HG03039 (cell line): ENCODE measurements at regions not wholly inside any gene's neighbourhood (a gene's known extent, or its start where the extent isn't known, plus 50 kb on each side); places are given as distances from the start of the nearest gene placed in this dataset.
A peak's percentile ranks its signal among the peaks of the same experiment; 100 is the strongest.
"Not testable (repeated sequence)": the region's sequence is repeated elsewhere in the genome, so short reads cannot be mapped to it uniquely, and the experiment has no call there.

Source experiments
- ATAC-seq: cut with Tn5 transposase; IDR thresholded peaks from one replicate; pipeline ENCODE4 v1.9.1; 2021; ENCODE audit warnings: mild to moderate bottlenecking, moderate library complexity; ENCODE audit not compliant: unreplicated experiment

- not testable (repeated sequence) for ATAC-seq
Observed at GRCh38 chr9:39566782-39567181, 211.3 kb downstream of the SPATA31A1 start.

GRCh38 chr9:39567396-39567795, 211.9 kb downstream of the SPATA31A1 start:
- not testable (repeated sequence) for ATAC-seq

- ATAC-seq = not testable (repeated sequence)
Observed at GRCh38 chr9:39568900-39569299, 213.4 kb downstream of the SPATA31A1 start.

GRCh38 chr9:39573024-39574022, 217.9 kb downstream of the SPATA31A1 start:
- ATAC-seq = not testable (repeated sequence)

GRCh38 chr9:39579000-39579399, 223.5 kb downstream of the SPATA31A1 start:
- not testable (repeated sequence) for ATAC-seq

GRCh38 chr9:39581296-39581695, 225.8 kb downstream of the SPATA31A1 start:
- not testable (repeated sequence) for ATAC-seq

- not testable (repeated sequence) for ATAC-seq
Observed at GRCh38 chr9:39582677-39583412, 227.4 kb downstream of the SPATA31A1 start.

GRCh38 chr9:39583413-39583747, 227.9 kb downstream of the SPATA31A1 start:
- ATAC-seq = not testable (repeated sequence)

- not testable (repeated sequence) for ATAC-seq
Observed at GRCh38 chr9:39585233-39585632, 229.8 kb downstream of the SPATA31A1 start.

GRCh38 chr9:39587844-39588499, 232.5 kb downstream of the SPATA31A1 start:
- ATAC-seq = no peak

- no peak for ATAC-seq
Observed at GRCh38 chr9:39588500-39589137, 233.2 kb downstream of the SPATA31A1 start.

GRCh38 chr9:39604089-39604488, 248.6 kb downstream of the SPATA31A1 start:
- not testable (repeated sequence) for ATAC-seq

GRCh38 chr9:39611449-39612231, 256.2 kb downstream of the SPATA31A1 start:
- peak; percentile 96 for ATAC-seq

GRCh38 chr9:39616480-39616879, 261.0 kb downstream of the SPATA31A1 start:
- ATAC-seq = not testable (repeated sequence)

- not testable (repeated sequence) for ATAC-seq
Observed at GRCh38 chr9:39624048-39624447, 268.6 kb downstream of the SPATA31A1 start.

- not testable (repeated sequence) for ATAC-seq
Observed at GRCh38 chr9:39632071-39632470, 276.6 kb downstream of the SPATA31A1 start.

GRCh38 chr9:39649029-39649428, 293.6 kb downstream of the SPATA31A1 start:
- not testable (repeated sequence) for ATAC-seq

GRCh38 chr9:39656960-39657603, 301.6 kb downstream of the SPATA31A1 start:
- ATAC-seq = not testable (repeated sequence)

- not testable (repeated sequence) for ATAC-seq
Observed at GRCh38 chr9:39663020-39663419, 307.6 kb downstream of the SPATA31A1 start.
